Adrenal gland (tissue), 9 donors: ENCODE measurements at regions not wholly inside any gene's neighbourhood (a gene's known extent, or its start where the extent isn't known, plus 50 kb on each side); places are given as distances from the start of the nearest gene placed in this dataset.
"Not testable (repeated sequence)": the region's sequence is repeated elsewhere in the genome, so short reads cannot be mapped to it uniquely, and the experiment has no call there.

Experiments used
- DNase-seq, 7 donors: peaks; one replicate each; pipeline ENCODE4 v3.0.0-alpha.2; 2019 to 2020
- H3K27ac ChIP-seq, 5 donors: fragments of 200-600 bp; sonication (generic) in 4 of 5; 1 replicate in 3 of 5; 2 replicates in 2 of 5; pipeline versions ENCODE4 v1.5.1 to v1.8.0; 2016 to 2020; ENCODE audit warnings: mild to moderate bottlenecking in 1 of 5
- H3K27me3 ChIP-seq: fragments of 200-600 bp; 2 replicates; pipeline ENCODE4 v1.8.0; 2021
- H3K36me3 ChIP-seq, 2 donors: fragments of 200-600 bp; replicated peaks in 1 of 2; 1 replicate in 1 of 2; 2 replicates in 1 of 2; pipeline versions ENCODE4 v1.5.1 to v1.8.0; 2018 to 2022
- H3K4me1 ChIP-seq, 2 donors: fragments of 200-600 bp; replicated peaks in 1 of 2; 1 replicate in 1 of 2; 2 replicates in 1 of 2; pipeline versions ENCODE4 v1.5.1 to v1.8.0; 2018 to 2021
- H3K4me3 ChIP-seq, 4 donors: fragments of 200-600 bp; sonication (generic) in 3 of 4; one replicate each; pipeline ENCODE4 v1.5.1; 2016 to 2018
- H3K9me3 ChIP-seq, 3 donors: fragments of 200-600 bp; sonication (generic) in 1 of 3; replicated peaks in 1 of 3; 1 replicate in 2 of 3; 2 replicates in 1 of 3; pipeline versions ENCODE4 v1.5.1 to v1.8.0; 2016 to 2021
- CTCF ChIP-seq, 6 experiments: fragments of 450-650 bp in 4 of 6; fragments of 200-600 bp in 2 of 6; sonication (generic) in 1 of 6; IDR thresholded peaks; 1 replicate in 5 of 6; 2 replicates in 1 of 6; pipeline versions ENCODE4 v1.5.1 to v1.8.0; 2016 to 2021; ENCODE audit warnings: antibody characterized with exemption in 6 of 6, mild to moderate bottlenecking in 2 of 6, moderate library complexity in 1 of 6
- POLR2A ChIP-seq, 2 donors: fragments of 450-650 bp; IDR thresholded peaks; one replicate each; pipeline ENCODE4 v1.6.1; 2017; ENCODE audit warnings: antibody characterized with exemption in 2 of 2, mild to moderate bottlenecking in 2 of 2, moderate library complexity in 1 of 2
- WGBS, 4 donors: extraction: QIAGEN DNeasy Blood & Tissue Kit in 2 of 4; methylation state at CpG; one replicate each; pipeline versions ENCODE4 v1.1.5 to v1.1.7; 2013 to 2017; 5-methylcytosine and 5-hydroxymethylcytosine counted together
- intact Hi-C, 2 donors: fragments of 100-400 bp; cut with DNase I; formaldehyde crosslinking; loops; one replicate each; pipeline versions ENCODE4 v1.14.1 to v1.15.0; 2022 to 2023
- donor health status: healthy with polysubstance abuse.
- donor health status: Bipolar disorder and iron deficiency.
- donor health status: DM: yes; HTN: yes; CAD: no.
- donor health status: DM: no; HTN: no; CAD: no.
- donor health status: DM: no; HTN: no; CAD: no.

GRCh38 chr2:63735263-63735662 lies 106.4 kb upstream of the UGP2 start:
- peaks cover 13 to 24% of the 10 kb centered on the region in 2 donors for H3K4me1 ChIP-seq
- intact Hi-C loops, result no loop called here
- H3K36me3 ChIP-seq, result no peaks in the 10 kb centered on the region
- H3K27ac ChIP-seq, result no peak overlapping the region
- no peak for TF ChIP-seq POLR2A (IDR thresholded peaks at IDR 0.05)
- WGBS, 4 donors, result 73 to 81% (median 77%) methylated on average over 4 of the region's 4 CpGs
- no peak overlapping the region for H3K4me3 ChIP-seq
- DNase-seq, result peak in 1 of 7 donors; percentile 10
- H3K9me3 ChIP-seq, result no peaks in the 10 kb centered on the region
- H3K27me3 ChIP-seq, result no peaks in the 10 kb centered on the region

GRCh38 chr2:63735931-63736330 lies 105.8 kb upstream of the UGP2 start:
- DNase-seq, result no peak
- TF ChIP-seq CTCF (IDR thresholded peaks at IDR 0.05) (no peak), POLR2A (IDR thresholded peaks at IDR 0.05) (no peak)
- no peak overlapping the region for H3K27ac ChIP-seq
- intact Hi-C loops, result no loop called here
- H3K27me3 ChIP-seq, result no peaks in the 10 kb centered on the region
- no peaks in the 10 kb centered on the region for H3K9me3 ChIP-seq
- peaks cover 13 to 24% of the 10 kb centered on the region in 2 donors for H3K4me1 ChIP-seq
- 67 to 75% (median 73%) methylated on average over 1 of the region's 1 CpG for WGBS, 4 donors
- H3K36me3 ChIP-seq, result no peaks in the 10 kb centered on the region
- H3K4me3 ChIP-seq, result no peak overlapping the region

- TF ChIP-seq POLR2A (IDR thresholded peaks at IDR 0.05) (no peak), CTCF (IDR thresholded peaks at IDR 0.05) (no peak)
- Histone ChIP-seq H3K27ac (no peak overlapping the region), H3K27me3 (no peaks in the 10 kb centered on the region), H3K9me3 (no peaks in the 10 kb centered on the region), H3K4me3 (no peak overlapping the region), H3K4me1 (peaks cover 13 to 24% of the 10 kb centered on the region in 2 donors), H3K36me3 (no peaks in the 10 kb centered on the region)
- DNase-seq, result no peak
- intact Hi-C loops, result no loop called here
These were observed 105.3 kb upstream of the UGP2 start for GRCh38 chr2:63736354-63736753.

- Histone ChIP-seq H3K27ac (peak overlapping the region in 1 of 5 donors; percentile 37), H3K4me3 (no peak overlapping the region), H3K4me1 (peaks cover 13 to 24% of the 10 kb centered on the region in 2 donors), H3K27me3 (no peaks in the 10 kb centered on the region), H3K36me3 (no peaks in the 10 kb centered on the region), H3K9me3 (no peaks in the 10 kb centered on the region)
- TF ChIP-seq POLR2A (IDR thresholded peaks at IDR 0.05), result no peak
- TF ChIP-seq CTCF (IDR thresholded peaks at IDR 0.05), result no peak
- DNase-seq, result peak in 5 of 7 donors; percentile 17 to 54 (median 22)
- intact Hi-C loops, result no loop called here
These were observed 104.5 kb upstream of the UGP2 start for GRCh38 chr2:63737081-63737751.

GRCh38 chr2:63738019-63738418 lies 103.7 kb upstream of the UGP2 start:
- TF ChIP-seq POLR2A (IDR thresholded peaks at IDR 0.05), result no peak
- TF ChIP-seq CTCF (IDR thresholded peaks at IDR 0.05), result no peak
- intact Hi-C loops, result no loop called here
- H3K4me3 ChIP-seq, result no peak overlapping the region
- DNase-seq, result no peak
- peak overlapping the region in 1 of 5 donors; percentile 36 for H3K27ac ChIP-seq
- WGBS, 4 donors, result 55 to 65% (median 62%) methylated on average over 2 of the region's 2 CpGs
- peaks cover 13 to 24% of the 10 kb centered on the region in 2 donors for H3K4me1 ChIP-seq
- no peaks in the 10 kb centered on the region for H3K9me3 ChIP-seq
- no peaks in the 10 kb centered on the region for H3K27me3 ChIP-seq
- H3K36me3 ChIP-seq, result no peaks in the 10 kb centered on the region

- H3K9me3 ChIP-seq, intact Hi-C loops, H3K4me3 ChIP-seq, H3K27me3 ChIP-seq, DNase-seq, H3K36me3 ChIP-seq, H3K27ac ChIP-seq: not testable (repeated sequence)
- WGBS, 4 donors, result 90 to 98% (median 93%) methylated on average over 2 of the region's 2 CpGs
- H3K4me1 ChIP-seq, result peaks cover 20 to 24% of the 10 kb centered on the region in 2 donors
These were observed 102.5 kb upstream of the UGP2 start for GRCh38 chr2:63739180-63739579.
